ENCODE measurements at regions not wholly inside any gene's neighbourhood (a gene's known extent, or its start where the extent isn't known, plus 50 kb on each side); places are given as distances from the start of the nearest gene placed in this dataset.

DNA sequence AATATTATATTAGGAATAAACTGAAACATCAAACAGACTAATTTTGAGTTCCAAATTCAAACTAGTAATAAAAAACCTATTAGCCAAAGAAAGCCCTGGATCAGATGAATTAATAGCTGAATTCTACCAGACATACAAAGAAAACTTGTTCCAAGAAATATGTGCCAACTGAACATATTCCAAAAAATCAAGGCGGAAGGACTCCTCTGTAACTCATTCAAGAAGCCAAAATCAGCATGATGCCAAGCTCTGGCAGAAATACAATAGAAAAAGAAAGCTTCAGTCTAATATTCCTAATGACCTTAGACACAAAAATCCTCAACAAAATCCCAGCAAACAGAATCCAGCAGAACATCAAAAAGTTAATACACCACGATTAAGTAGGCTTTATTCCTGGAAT lies 619.1 kb upstream of the COX7C start:
- H3K36me3 Mint-ChIP-seq (ENCODE audit: low read depth) = no peaks in the 10 kb centered on the region
- no peaks in the 10 kb centered on the region for H3K27me3 Mint-ChIP-seq (ENCODE audit: low read depth)
- DNase-seq (ENCODE audit: low read depth, low spot score) = no peak
- H3K9me3 Mint-ChIP-seq = peaks cover 6% of the 10 kb centered on the region
- H3K27ac Mint-ChIP-seq (ENCODE audit: unreplicated experiment) = no peak overlapping the region
- H3K4me1 Mint-ChIP-seq = no peaks in the 10 kb centered on the region
- TF ChIP-seq, protein P1, sequence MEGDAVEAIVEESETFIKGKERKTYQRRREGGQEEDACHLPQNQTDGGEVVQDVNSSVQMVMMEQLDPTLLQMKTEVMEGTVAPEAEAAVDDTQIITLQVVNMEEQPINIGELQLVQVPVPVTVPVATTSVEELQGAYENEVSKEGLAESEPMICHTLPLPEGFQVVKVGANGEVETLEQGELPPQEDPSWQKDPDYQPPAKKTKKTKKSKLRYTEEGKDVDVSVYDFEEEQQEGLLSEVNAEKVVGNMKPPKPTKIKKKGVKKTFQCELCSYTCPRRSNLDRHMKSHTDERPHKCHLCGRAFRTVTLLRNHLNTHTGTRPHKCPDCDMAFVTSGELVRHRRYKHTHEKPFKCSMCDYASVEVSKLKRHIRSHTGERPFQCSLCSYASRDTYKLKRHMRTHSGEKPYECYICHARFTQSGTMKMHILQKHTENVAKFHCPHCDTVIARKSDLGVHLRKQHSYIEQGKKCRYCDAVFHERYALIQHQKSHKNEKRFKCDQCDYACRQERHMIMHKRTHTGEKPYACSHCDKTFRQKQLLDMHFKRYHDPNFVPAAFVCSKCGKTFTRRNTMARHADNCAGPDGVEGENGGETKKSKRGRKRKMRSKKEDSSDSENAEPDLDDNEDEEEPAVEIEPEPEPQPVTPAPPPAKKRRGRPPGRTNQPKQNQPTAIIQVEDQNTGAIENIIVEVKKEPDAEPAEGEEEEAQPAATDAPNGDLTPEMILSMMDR (conservative IDR thresholded peaks at IDR 0.05) = no peak
- no peak overlapping the region for H3K4me3 Mint-ChIP-seq

DNA sequence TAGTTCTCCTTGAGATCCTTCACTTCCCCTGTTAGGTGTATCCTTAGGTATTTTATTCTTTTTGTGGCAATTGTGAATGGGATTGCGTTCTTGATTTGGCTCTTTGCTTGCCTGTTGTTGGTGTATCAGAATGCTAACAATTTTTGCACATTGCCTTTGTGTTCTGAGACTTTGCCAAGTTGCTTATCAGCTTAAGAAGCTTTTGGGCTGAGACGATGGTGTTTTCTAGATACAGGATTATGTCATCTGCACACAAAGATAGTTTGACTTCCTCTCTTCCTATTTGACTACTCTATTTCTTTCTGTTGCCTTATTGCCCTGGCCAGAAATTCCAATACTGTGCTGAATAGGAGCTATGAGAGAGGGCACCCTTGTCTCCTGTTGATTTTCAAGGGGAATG lies 609.4 kb upstream of the COX7C start:
- no peak for DNase-seq (ENCODE audit: low read depth, low spot score)
- no peak overlapping the region for H3K27ac Mint-ChIP-seq (ENCODE audit: unreplicated experiment)
- H3K9me3 Mint-ChIP-seq = peaks cover 13% of the 10 kb centered on the region
- no peak overlapping the region for H3K4me3 Mint-ChIP-seq
- TF ChIP-seq, protein P1 (conservative IDR thresholded peaks at IDR 0.05) = no peak
- no peaks in the 10 kb centered on the region for H3K36me3 Mint-ChIP-seq (ENCODE audit: low read depth)
- H3K27me3 Mint-ChIP-seq (ENCODE audit: low read depth) = no peaks in the 10 kb centered on the region
- H3K4me1 Mint-ChIP-seq = no peaks in the 10 kb centered on the region

DNA sequence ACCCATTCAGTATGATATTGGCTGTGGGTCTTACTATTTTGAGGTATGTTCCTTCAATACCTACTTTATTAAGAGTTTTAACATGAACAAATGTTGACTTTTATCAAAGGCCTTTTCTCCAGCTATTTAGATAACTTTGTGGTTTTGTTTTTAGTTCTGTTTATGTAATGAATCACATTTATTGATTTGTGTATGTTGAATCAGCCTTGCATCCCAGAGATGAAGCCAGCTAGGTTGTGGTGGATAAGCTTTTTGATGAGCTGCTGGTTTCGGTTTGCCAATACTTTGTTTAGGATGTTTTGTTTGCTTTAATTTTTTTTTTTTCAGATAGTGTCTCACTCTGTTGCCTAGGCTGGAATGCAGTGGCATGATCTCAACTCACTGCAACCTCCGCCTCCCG lies 609.0 kb upstream of the COX7C start:
- DNase-seq (ENCODE audit: low read depth, low spot score) = no peak
- no peak overlapping the region for H3K27ac Mint-ChIP-seq (ENCODE audit: unreplicated experiment)
- H3K36me3 Mint-ChIP-seq (ENCODE audit: low read depth) = no peaks in the 10 kb centered on the region
- no peaks in the 10 kb centered on the region for H3K4me1 Mint-ChIP-seq
- no peaks in the 10 kb centered on the region for H3K27me3 Mint-ChIP-seq (ENCODE audit: low read depth)
- H3K9me3 Mint-ChIP-seq = peaks cover 13% of the 10 kb centered on the region
- H3K4me3 Mint-ChIP-seq = no peak overlapping the region
- TF ChIP-seq, protein P1 (conservative IDR thresholded peaks at IDR 0.05) = no peak

DNA sequence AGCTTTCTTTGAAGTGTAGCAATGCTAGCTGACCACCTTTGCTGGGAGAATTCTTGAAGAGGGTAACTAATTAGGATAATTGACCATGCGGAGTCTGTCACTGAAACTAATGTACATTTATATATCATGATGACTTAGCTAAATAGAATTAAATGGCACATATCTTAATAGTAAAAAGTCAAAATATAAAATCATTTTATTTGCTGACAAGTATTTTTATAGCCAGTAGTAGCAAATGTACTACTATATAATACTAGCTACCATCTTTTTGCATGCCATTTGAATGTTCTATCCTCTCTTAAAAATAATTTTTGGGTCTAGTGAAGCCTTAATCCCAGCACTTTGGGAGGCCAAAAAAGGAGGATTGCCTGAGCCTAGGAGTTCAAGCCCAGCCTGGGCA lies 605.8 kb upstream of the COX7C start:
- no peak overlapping the region for H3K27ac Mint-ChIP-seq (ENCODE audit: unreplicated experiment)

DNA sequence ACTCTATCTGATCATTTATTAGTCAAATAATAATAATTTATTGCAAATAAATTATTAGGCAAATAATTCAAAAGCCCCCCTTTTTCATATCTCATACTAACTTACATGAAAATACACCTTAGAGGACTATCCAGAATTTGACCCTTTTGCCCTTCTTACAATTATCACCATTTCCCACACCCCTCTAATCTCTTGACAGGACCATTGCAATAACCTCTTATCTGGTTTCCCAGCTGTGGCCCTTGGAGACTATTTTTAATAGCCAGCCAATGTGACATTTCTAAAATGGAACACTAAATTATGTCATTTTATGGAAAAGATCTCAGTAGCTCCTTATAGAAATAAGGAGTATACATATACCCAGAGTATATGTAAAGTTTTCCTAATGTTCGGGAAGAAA lies 588.4 kb upstream of the COX7C start:
- H3K36me3 Mint-ChIP-seq (ENCODE audit: low read depth) = no peaks in the 10 kb centered on the region
- no peak for DNase-seq (ENCODE audit: low read depth, low spot score)
- TF ChIP-seq, protein P1 (conservative IDR thresholded peaks at IDR 0.05) = no peak
- H3K4me1 Mint-ChIP-seq = no peaks in the 10 kb centered on the region
- no peaks in the 10 kb centered on the region for H3K27me3 Mint-ChIP-seq (ENCODE audit: low read depth)
- H3K27ac Mint-ChIP-seq (ENCODE audit: unreplicated experiment) = no peak overlapping the region
- H3K9me3 Mint-ChIP-seq = no peaks in the 10 kb centered on the region
- H3K4me3 Mint-ChIP-seq = no peak overlapping the region

More for the DNA sequence above, 605.8 kb upstream of the COX7C start:
- H3K27me3 Mint-ChIP-seq (ENCODE audit: low read depth) = no peaks in the 10 kb centered on the region
- H3K36me3 Mint-ChIP-seq (ENCODE audit: low read depth) = no peaks in the 10 kb centered on the region
- H3K4me1 Mint-ChIP-seq = no peaks in the 10 kb centered on the region
- DNase-seq (ENCODE audit: low read depth, low spot score) = no peak
- TF ChIP-seq, protein P1 (conservative IDR thresholded peaks at IDR 0.05) = no peak
- peaks cover 13% of the 10 kb centered on the region for H3K9me3 Mint-ChIP-seq
- H3K4me3 Mint-ChIP-seq = no peak overlapping the region

DNA sequence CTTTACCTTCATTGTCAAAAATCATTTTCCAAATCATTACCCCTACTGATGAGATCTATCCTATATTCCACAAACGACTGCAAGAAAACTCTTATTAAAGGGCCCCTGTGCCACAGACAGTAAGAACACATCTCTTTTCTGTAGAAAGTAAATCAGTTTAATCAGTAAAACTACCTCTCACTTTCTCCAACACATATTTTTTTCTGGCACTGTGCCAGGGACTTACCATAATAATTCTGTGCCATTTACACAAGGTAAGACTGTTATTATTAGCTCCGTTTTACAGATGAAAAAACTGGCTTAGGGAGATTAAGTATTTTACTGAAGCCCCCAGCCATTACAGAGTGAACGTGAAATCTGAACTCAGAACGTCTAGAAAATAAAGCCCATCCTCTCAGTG lies 587.0 kb upstream of the COX7C start:
- Mint-ChIP-seq H3K36me3 (ENCODE audit: low read depth) (no peaks in the 10 kb centered on the region), H3K27me3 (ENCODE audit: low read depth) (no peaks in the 10 kb centered on the region), H3K4me1 (no peaks in the 10 kb centered on the region), H3K27ac (ENCODE audit: unreplicated experiment) (no peak overlapping the region), H3K9me3 (peaks cover 4% of the 10 kb centered on the region), H3K4me3 (no peak overlapping the region)
- TF ChIP-seq, protein P1 (conservative IDR thresholded peaks at IDR 0.05) = no peak
- no peak for DNase-seq (ENCODE audit: low read depth, low spot score)
